ENCODE measurements at regions not wholly inside any gene's neighbourhood (a gene's known extent, or its start where the extent isn't known, plus 50 kb on each side); places are given as distances from the start of the nearest gene placed in this dataset.
A peak's percentile ranks its signal among the peaks of the same experiment; 100 is the strongest.

- Mint-ChIP-seq H3K4me1 (peaks cover 86% of the 10 kb centered on the region), H3K4me3 (peak overlapping the region; percentile 11), H3K27me3 (no peaks in the 10 kb centered on the region), H3K36me3 (ENCODE audit: low read depth) (peaks cover 80% of the 10 kb centered on the region), H3K9me3 (ENCODE audit: low read depth) (no peaks in the 10 kb centered on the region), H3K27ac (peak overlapping the region; percentile 66)
- no peak for ATAC-seq
- ChIA-PET CTCF (interaction anchor here (0.9 to 1.5 kb wide), 3 partner anchors 32 to 583 kb away, joined by 3 read pairs; no protein-coding TSS in a partner anchor), POLR2A (interaction anchor here (0.6 to 1.5 kb wide), 4 partner anchors 14 to 561 kb away, joined by 4 to 6 read pairs (median 4); no protein-coding TSS in a partner anchor)
- DNase-seq, result no peak
- intact Hi-C loops (cut with DNase I, micrococcal nuclease), result loop anchor here (5.0 to 10.0 kb wide), 4 partner anchors 34 to 457 kb away; no protein-coding TSS in a partner anchor
Observed at GRCh38 chr3:72441284-72441994, 406.8 kb downstream of the SHQ1 start.

GRCh38 chr3:72440491-72440890 is 407.8 kb downstream of the SHQ1 start:
- H3K4me1 Mint-ChIP-seq, result peaks cover 84% of the 10 kb centered on the region
- no peaks in the 10 kb centered on the region for H3K27me3 Mint-ChIP-seq
- POLR2A ChIA-PET, result interaction anchor here (0.6 to 1.5 kb wide), 2 partner anchors 13 to 16 kb away, joined by 6 read pairs; no protein-coding TSS in a partner anchor
- H3K36me3 Mint-ChIP-seq (ENCODE audit: low read depth), result peaks cover 74% of the 10 kb centered on the region
- CTCF ChIA-PET, result interaction anchor here (0.9 kb wide), 1 partner anchor 584 kb away, joined by 3 read pairs; no protein-coding TSS in a partner anchor
- no peak for ATAC-seq
- intact Hi-C loops (cut with DNase I, micrococcal nuclease), result loop anchor here (5.0 to 10.0 kb wide), 4 partner anchors 33 to 456 kb away; no protein-coding TSS in a partner anchor
- no peaks in the 10 kb centered on the region for H3K9me3 Mint-ChIP-seq (ENCODE audit: low read depth)
- no peak for DNase-seq
- H3K4me3 Mint-ChIP-seq, result no peak overlapping the region
- H3K27ac Mint-ChIP-seq, result no peak overlapping the region

- POLR2A ChIA-PET, result no interaction called here
- no peak overlapping the region for H3K4me3 Mint-ChIP-seq
- peaks cover 85% of the 10 kb centered on the region for H3K4me1 Mint-ChIP-seq
- DNase-seq, result no peak
- H3K27me3 Mint-ChIP-seq, result no peaks in the 10 kb centered on the region
- no peak overlapping the region for H3K27ac Mint-ChIP-seq
- CTCF ChIA-PET, result interaction anchor here (0.6 to 1.0 kb wide), 3 partner anchors 30 to 130 kb away, joined by 3 to 4 read pairs (median 4); no protein-coding TSS in a partner anchor
- no peak for ATAC-seq
- H3K36me3 Mint-ChIP-seq (ENCODE audit: low read depth), result peaks cover 78% of the 10 kb centered on the region
- intact Hi-C loops (cut with DNase I, micrococcal nuclease), result loop anchor here (5.0 to 10.0 kb wide), 4 partner anchors 32 to 455 kb away; no protein-coding TSS in a partner anchor
- no peaks in the 10 kb centered on the region for H3K9me3 Mint-ChIP-seq (ENCODE audit: low read depth)
Observed at GRCh38 chr3:72439321-72440183, 408.7 kb downstream of the SHQ1 start.

- Mint-ChIP-seq H3K27me3 (no peaks in the 10 kb centered on the region), H3K4me3 (no peak overlapping the region), H3K27ac (peak overlapping the region; percentile 35), H3K9me3 (ENCODE audit: low read depth) (no peaks in the 10 kb centered on the region), H3K36me3 (ENCODE audit: low read depth) (peaks cover 68% of the 10 kb centered on the region), H3K4me1 (peaks cover 83% of the 10 kb centered on the region)
- intact Hi-C loops (cut with DNase I, micrococcal nuclease), result no loop called here
- ChIA-PET CTCF (interaction anchor here (1.1 kb wide), 1 partner anchor 13 kb away, joined by 3 read pairs; no protein-coding TSS in a partner anchor), POLR2A (interaction anchor here (0.6 to 1.5 kb wide), 7 partner anchors 10 to 563 kb away, joined by 3 to 6 read pairs (median 5); no protein-coding TSS in a partner anchor)
- DNase-seq, result no peak
- peak; percentile 78 for ATAC-seq
Observed at GRCh38 chr3:72437661-72438406, 410.4 kb downstream of the SHQ1 start.

GRCh38 chr3:72436863-72437592 is 411.2 kb downstream of the SHQ1 start:
- DNase-seq, result no peak
- H3K36me3 Mint-ChIP-seq (ENCODE audit: low read depth), result peaks cover 69% of the 10 kb centered on the region
- intact Hi-C loops (cut with DNase I, micrococcal nuclease), result no loop called here
- peak; percentile 54 for ATAC-seq
- POLR2A ChIA-PET, result interaction anchor here (0.6 to 1.5 kb wide), 7 partner anchors 9 to 571 kb away, joined by 3 to 6 read pairs (median 3); no protein-coding TSS in a partner anchor
- H3K4me1 Mint-ChIP-seq, result peaks cover 83% of the 10 kb centered on the region
- no peak overlapping the region for H3K27ac Mint-ChIP-seq
- H3K4me3 Mint-ChIP-seq, result no peak overlapping the region
- CTCF ChIA-PET, result interaction anchor here (0.6 kb wide), 1 partner anchor 9 kb away, joined by 3 read pairs; no protein-coding TSS in a partner anchor
- H3K9me3 Mint-ChIP-seq (ENCODE audit: low read depth), result no peaks in the 10 kb centered on the region
- no peaks in the 10 kb centered on the region for H3K27me3 Mint-ChIP-seq

GRCh38 chr3:72434296-72434695 is 413.9 kb downstream of the SHQ1 start:
- ATAC-seq (no peak), DNase-seq (no peak)
- Mint-ChIP-seq H3K27ac (no peak overlapping the region), H3K27me3 (no peaks in the 10 kb centered on the region), H3K4me1 (peaks cover 78% of the 10 kb centered on the region), H3K9me3 (ENCODE audit: low read depth) (no peaks in the 10 kb centered on the region), H3K4me3 (no peak overlapping the region), H3K36me3 (ENCODE audit: low read depth) (peaks cover 58% of the 10 kb centered on the region)
- intact Hi-C loops (cut with DNase I, micrococcal nuclease), result no loop called here
- ChIA-PET POLR2A (no interaction called here), CTCF (no interaction called here)

GRCh38 chr3:72432246-72432645 is 416.0 kb downstream of the SHQ1 start:
- no peak for ATAC-seq
- Mint-ChIP-seq H3K36me3 (ENCODE audit: low read depth) (peaks cover 44% of the 10 kb centered on the region), H3K27me3 (no peaks in the 10 kb centered on the region), H3K4me3 (no peak overlapping the region), H3K9me3 (ENCODE audit: low read depth) (no peaks in the 10 kb centered on the region), H3K27ac (no peak overlapping the region), H3K4me1 (peaks cover 76% of the 10 kb centered on the region)
- intact Hi-C loops (cut with DNase I, micrococcal nuclease), result no loop called here
- ChIA-PET POLR2A (interaction anchor here (0.9 kb wide), 1 partner anchor 1059 kb away, joined by 4 read pairs; no protein-coding TSS in a partner anchor), CTCF (no interaction called here)
- DNase-seq, result no peak

- intact Hi-C loops (cut with DNase I, micrococcal nuclease), result loop anchor here (5.0 to 10.0 kb wide), 6 partner anchors 55 to 548 kb away; no protein-coding TSS in a partner anchor
- POLR2A ChIA-PET, result interaction anchor here (0.6 to 0.9 kb wide), 3 partner anchors 17 to 160 kb away, joined by 3 to 4 read pairs (median 3); no protein-coding TSS in a partner anchor
- no peak for ATAC-seq
Observed at GRCh38 chr3:72429589-72430353, 418.5 kb downstream of the SHQ1 start.

GRCh38 chr3:72428803-72429202 is 419.4 kb downstream of the SHQ1 start:
- intact Hi-C loops (cut with DNase I, micrococcal nuclease), result loop anchor here (5.0 to 10.0 kb wide), 6 partner anchors 56 to 548 kb away; no protein-coding TSS in a partner anchor
- CTCF ChIA-PET, result interaction anchor here (0.6 to 1.0 kb wide), 3 partner anchors 54 to 568 kb away, joined by 3 read pairs; partner anchors contain the start of gene PPP4R2
- H3K4me1 Mint-ChIP-seq, result peaks cover 87% of the 10 kb centered on the region
- ATAC-seq (no peak), DNase-seq (no peak)
- no peaks in the 10 kb centered on the region for H3K27me3 Mint-ChIP-seq
- peak overlapping the region; percentile 55 for H3K27ac Mint-ChIP-seq
- H3K36me3 Mint-ChIP-seq (ENCODE audit: low read depth), result peaks cover 27% of the 10 kb centered on the region
- peak overlapping the region; percentile 22 for H3K4me3 Mint-ChIP-seq
- H3K9me3 Mint-ChIP-seq (ENCODE audit: low read depth), result no peaks in the 10 kb centered on the region
- POLR2A ChIA-PET, result interaction anchor here (2.5 kb wide), 1 partner anchor 13 kb away, joined by 6 read pairs; no protein-coding TSS in a partner anchor

More at GRCh38 chr3:72429589-72430353, 418.5 kb downstream of the SHQ1 start:
- CTCF ChIA-PET, result interaction anchor here (0.6 kb wide), 1 partner anchor 300 kb away, joined by 3 read pairs; no protein-coding TSS in a partner anchor
- Mint-ChIP-seq H3K4me1 (peaks cover 87% of the 10 kb centered on the region), H3K4me3 (no peak overlapping the region), H3K9me3 (ENCODE audit: low read depth) (no peaks in the 10 kb centered on the region), H3K36me3 (ENCODE audit: low read depth) (peaks cover 33% of the 10 kb centered on the region), H3K27me3 (no peaks in the 10 kb centered on the region), H3K27ac (no peak overlapping the region)
- no peak for DNase-seq
